Adrenal gland (tissue), 5 donors: ENCODE measurements at regions not wholly inside any gene's neighbourhood (a gene's known extent, or its start where the extent isn't known, plus 50 kb on each side); places are given as distances from the start of the nearest gene placed in this dataset.

Source experiments
- CTCF ChIP-seq, 6 experiments: fragments of 450-650 bp in 4 of 6; fragments of 200-600 bp in 2 of 6; sonication (generic) in 1 of 6; IDR thresholded peaks; 1 replicate in 5 of 6; 2 replicates in 1 of 6; pipeline versions ENCODE4 v1.5.1 to v1.8.0; 2016 to 2021; ENCODE audit warnings: antibody characterized with exemption in 6 of 6, mild to moderate bottlenecking in 2 of 6, moderate library complexity in 1 of 6
- POLR2A ChIP-seq, 2 donors: fragments of 450-650 bp; IDR thresholded peaks; one replicate each; pipeline ENCODE4 v1.6.1; 2017; ENCODE audit warnings: antibody characterized with exemption in 2 of 2, mild to moderate bottlenecking in 2 of 2, moderate library complexity in 1 of 2
- donor health status: DM: no; HTN: no; CAD: no.

DNA sequence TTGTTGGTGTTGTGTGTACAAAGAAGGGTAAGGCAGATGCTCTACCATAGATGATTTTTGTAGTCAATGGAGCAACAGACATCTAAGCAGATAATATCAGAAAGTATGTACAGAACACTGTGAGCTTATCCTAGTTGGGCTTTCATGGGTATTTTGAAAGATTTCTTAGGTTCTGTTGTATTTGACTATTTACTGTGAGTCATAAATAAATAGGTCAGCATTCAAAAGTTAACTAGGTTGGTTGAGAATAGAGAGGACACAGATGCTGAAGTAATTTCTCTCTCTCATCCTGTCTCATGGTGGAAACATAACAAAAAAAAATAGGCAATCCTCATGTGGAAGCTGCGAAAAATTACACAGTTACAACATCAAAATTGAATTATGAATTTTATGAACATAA is 413.5 kb downstream of the CCDC91 start:
- no peak for TF ChIP-seq POLR2A (IDR thresholded peaks at IDR 0.05)
- no peak for TF ChIP-seq CTCF (IDR thresholded peaks at IDR 0.05)
